GM19372 (cell line): ENCODE measurements at regions not wholly inside any gene's neighbourhood (a gene's known extent, or its start where the extent isn't known, plus 50 kb on each side); places are given as distances from the start of the nearest gene placed in this dataset.
"Not testable (repeated sequence)": the region's sequence is repeated elsewhere in the genome, so short reads cannot be mapped to it uniquely, and the experiment has no call there.

Experiments
- ATAC-seq: cut with Tn5 transposase; IDR thresholded peaks from one replicate; pipeline ENCODE4 v1.9.1; 2021; ENCODE audit warnings: mild to moderate bottlenecking, low read depth, moderate library complexity; ENCODE audit not compliant: unreplicated experiment

GRCh38 chr6:152811785-152812184, 61.2 kb downstream of the VIP start:
- no peak for ATAC-seq

GRCh38 chr6:152815230-152815872, 64.8 kb downstream of the VIP start:
- ATAC-seq: no peak

- no peak for ATAC-seq
These were observed 65.5 kb downstream of the VIP start for GRCh38 chr6:152816055-152816454.

- no peak for ATAC-seq
These were observed 70.9 kb downstream of the VIP start for GRCh38 chr6:152821525-152821924.

- no peak for ATAC-seq
These were observed 74.1 kb downstream of the VIP start for GRCh38 chr6:152824666-152825065.

GRCh38 chr6:152828431-152828830, 77.8 kb downstream of the VIP start:
- no peak for ATAC-seq

GRCh38 chr6:152834366-152834765, 83.8 kb downstream of the VIP start:
- ATAC-seq: not testable (repeated sequence)

GRCh38 chr6:152836523-152836922, 85.9 kb downstream of the VIP start:
- no peak for ATAC-seq

GRCh38 chr6:152845421-152845820, 94.8 kb downstream of the VIP start:
- ATAC-seq: no peak

- ATAC-seq: no peak
These were observed 96.2 kb downstream of the VIP start for GRCh38 chr6:152846825-152847224.

GRCh38 chr6:152848919-152849318, 98.3 kb downstream of the VIP start:
- ATAC-seq: no peak

GRCh38 chr6:152854086-152854795, 103.6 kb downstream of the VIP start:
- no peak for ATAC-seq

GRCh38 chr6:152858141-152858540, 107.5 kb downstream of the VIP start:
- no peak for ATAC-seq

- ATAC-seq: no peak
These were observed 108.6 kb downstream of the VIP start for GRCh38 chr6:152859225-152859624.

- ATAC-seq: peak; percentile 90
These were observed 113.2 kb downstream of the VIP start for GRCh38 chr6:152863618-152864326.

- no peak for ATAC-seq
These were observed 108.6 kb downstream of the FBXO5 start for GRCh38 chr6:152874267-152874666.

GRCh38 chr6:152874846-152875568, 107.8 kb downstream of the FBXO5 start:
- no peak for ATAC-seq

- no peak for ATAC-seq
These were observed 103.2 kb downstream of the FBXO5 start for GRCh38 chr6:152879681-152880080.

- no peak for ATAC-seq
These were observed 89.7 kb downstream of the FBXO5 start for GRCh38 chr6:152893187-152893586.

- no peak for ATAC-seq
These were observed 85.9 kb downstream of the FBXO5 start for GRCh38 chr6:152896923-152897322.

GRCh38 chr6:152897807-152898399, 84.9 kb downstream of the FBXO5 start:
- peak; percentile 98 for ATAC-seq
